GM21529 (cell line): ENCODE measurements at regions not wholly inside any gene's neighbourhood (a gene's known extent, or its start where the extent isn't known, plus 50 kb on each side); places are given as distances from the start of the nearest gene placed in this dataset.

ENCODE experiments used
- ATAC-seq: cut with Tn5 transposase; IDR thresholded peaks from one replicate; pipeline ENCODE4 v1.9.1; 2021; ENCODE audit not compliant: unreplicated experiment

DNA sequence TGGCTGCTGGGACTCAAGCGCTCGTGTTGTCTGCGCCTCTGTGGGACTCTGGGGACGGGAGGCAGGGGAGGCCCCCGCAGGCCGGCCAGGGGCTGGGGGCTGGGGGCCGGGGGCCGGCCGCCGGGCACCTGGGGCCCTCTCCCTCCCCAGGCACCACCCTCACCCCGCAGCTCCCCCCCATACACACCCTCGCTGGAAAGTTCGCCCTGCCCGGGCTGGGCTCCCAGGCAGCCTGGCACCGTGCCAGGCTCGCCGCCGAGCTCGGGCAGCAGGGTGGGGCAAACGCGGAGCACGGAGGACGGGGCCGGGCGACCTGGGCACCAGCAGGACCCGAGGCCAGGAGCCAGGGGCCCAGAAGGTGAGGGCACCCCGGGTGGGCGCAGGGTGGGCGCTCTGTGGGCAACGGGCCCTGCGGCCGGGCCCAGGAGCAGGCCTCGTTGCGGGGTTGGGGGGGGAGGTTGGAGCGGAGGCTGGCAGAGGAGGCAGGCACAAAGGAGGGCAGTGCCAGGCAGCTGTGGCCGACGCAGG, 76.7 kb upstream of the WNT7B start:
- no peak for ATAC-seq

DNA sequence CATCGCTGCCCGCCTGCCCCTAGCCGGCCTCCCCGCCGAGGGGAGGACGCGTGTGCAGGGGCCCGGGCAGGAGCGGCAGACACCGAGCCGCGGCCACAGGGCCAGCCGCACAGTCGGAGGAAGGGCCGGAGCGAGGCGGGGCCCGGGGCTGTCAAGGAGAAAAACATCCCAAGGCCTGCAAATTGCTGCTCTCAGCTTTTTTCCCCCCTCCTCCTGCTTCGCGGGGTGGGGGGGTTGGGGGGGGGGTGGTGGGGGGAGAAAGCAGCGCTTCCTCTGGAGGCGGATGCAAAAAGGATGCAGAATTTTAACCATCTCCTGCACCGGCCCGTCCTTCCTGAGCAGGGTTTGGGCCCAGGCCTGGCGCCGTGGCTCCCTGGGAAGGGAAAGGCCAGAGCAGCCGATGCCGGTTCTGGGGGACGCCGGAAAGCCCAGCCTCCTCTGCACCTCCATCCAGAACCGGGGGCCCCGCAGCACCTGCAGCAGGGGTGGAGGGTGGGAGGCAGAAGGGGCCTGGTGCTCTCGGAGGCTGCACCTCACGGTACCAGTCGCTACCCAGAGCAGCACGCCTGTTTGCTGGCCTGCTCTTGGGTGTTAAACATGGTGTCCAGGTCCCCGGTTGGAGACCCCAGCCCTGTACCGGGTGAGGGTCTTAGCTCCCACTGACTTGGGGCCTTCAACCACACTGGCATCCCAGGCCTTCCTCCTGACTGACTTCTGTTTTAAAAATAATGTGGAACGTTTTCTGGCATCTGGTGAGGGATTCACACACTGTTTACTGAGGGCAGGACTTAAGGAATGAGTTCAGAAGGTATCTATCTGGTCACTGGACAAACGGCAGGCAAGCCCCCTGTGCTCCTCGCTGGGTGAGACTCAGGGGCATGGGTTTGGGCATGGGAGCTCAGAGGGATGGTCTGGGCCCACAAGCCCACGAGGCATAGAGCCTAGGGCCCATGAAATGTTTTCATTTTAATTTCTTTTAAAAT, 77.4 kb upstream of the WNT7B start:
- no peak for ATAC-seq

GRCh38 chr22:46055181-46055875, 78.4 kb upstream of the WNT7B start:
- no peak for ATAC-seq

DNA sequence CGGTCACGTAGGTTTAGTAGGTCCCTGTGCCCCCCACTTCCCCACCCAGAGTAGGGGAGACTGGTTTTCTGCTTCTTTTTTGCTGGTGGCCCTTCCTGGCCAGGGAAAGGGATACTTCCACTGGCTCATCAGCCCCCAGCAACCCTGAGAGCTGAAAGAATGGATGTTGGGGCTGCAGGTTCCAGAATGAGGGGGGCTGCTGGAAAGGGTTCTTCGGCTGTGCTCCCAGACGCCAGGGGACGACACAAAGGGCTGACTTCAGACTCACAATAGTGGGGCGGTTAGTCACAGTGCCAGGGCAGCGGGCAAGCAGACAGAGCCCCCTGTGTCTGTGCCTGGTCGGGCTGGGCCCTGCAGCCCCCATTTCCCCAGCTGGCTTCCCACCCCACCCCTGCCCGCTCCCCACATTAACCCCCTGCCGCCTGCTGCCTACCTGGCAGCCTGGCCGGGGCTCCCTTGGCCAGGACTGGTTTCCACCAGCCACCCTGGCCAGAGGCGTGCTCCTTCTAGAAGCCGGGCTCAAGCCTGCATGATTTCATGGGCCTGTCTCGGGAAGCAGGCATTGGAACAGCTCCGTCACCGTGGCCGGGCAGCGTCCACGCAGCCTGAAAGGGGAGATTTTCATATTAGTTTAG, 79.1 kb upstream of the WNT7B start:
- ATAC-seq = no peak

GRCh38 chr22:46056546-46057245, 79.7 kb upstream of the WNT7B start:
- no peak for ATAC-seq

DNA sequence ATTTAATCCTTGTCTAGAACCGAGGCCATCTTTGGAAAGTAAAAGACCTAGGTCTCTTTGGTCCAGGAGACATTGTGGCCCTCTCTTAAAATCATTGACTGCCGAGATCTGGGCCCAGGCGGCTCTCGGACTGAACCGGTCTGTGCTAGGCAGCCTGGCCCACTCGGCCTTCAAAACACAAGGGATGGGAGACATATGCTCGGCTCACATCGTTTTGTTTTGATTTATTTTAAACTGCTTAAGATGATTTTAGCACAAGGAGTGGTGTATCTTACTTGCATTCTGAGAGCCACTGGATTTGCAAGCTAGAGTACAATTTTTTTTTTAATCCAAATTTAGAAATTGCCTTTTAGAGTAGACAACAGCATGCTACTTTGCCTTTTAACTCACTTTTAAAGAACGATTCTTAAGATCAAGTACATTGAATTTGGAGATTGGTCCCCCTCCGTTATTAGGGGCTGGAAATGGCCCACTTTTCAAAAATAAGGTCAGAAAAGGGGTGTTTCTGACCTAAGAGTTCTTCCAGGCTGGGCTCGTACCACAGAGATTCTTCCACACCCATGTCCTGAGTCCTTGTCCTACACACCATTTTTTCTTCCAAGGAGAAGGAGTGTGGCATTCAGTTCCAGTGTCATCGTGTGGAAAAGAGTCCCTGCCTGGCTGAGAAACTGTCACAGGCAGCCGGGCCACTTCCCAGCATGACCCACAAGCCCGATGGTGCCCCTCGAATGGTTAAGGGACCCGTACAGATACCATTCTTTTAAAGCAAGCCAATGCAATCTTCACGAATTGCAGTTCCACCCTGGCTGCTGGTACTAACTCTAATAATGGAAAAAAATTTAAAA, 80.5 kb upstream of the WNT7B start:
- ATAC-seq = no peak

DNA sequence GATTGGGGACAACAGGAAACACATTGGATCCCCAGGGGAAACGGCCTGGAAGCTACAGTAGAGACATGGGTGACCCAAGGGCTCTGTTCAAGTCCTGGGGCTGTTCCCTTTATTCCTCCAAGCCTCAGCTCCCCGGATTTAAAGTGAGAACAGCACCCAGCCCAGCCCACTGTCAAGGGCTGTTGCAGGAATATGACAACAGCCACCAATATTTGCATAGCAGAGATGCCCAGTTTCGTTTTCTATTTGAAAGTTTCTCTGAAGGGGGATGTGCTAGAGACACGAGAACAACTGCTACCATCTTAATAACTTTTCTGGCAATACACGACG, 81.1 kb upstream of the WNT7B start:
- peak; percentile 66 for ATAC-seq

- no peak for ATAC-seq
Measured at GRCh38 chr22:46058591-46059519, 81.9 kb upstream of the WNT7B start.

DNA sequence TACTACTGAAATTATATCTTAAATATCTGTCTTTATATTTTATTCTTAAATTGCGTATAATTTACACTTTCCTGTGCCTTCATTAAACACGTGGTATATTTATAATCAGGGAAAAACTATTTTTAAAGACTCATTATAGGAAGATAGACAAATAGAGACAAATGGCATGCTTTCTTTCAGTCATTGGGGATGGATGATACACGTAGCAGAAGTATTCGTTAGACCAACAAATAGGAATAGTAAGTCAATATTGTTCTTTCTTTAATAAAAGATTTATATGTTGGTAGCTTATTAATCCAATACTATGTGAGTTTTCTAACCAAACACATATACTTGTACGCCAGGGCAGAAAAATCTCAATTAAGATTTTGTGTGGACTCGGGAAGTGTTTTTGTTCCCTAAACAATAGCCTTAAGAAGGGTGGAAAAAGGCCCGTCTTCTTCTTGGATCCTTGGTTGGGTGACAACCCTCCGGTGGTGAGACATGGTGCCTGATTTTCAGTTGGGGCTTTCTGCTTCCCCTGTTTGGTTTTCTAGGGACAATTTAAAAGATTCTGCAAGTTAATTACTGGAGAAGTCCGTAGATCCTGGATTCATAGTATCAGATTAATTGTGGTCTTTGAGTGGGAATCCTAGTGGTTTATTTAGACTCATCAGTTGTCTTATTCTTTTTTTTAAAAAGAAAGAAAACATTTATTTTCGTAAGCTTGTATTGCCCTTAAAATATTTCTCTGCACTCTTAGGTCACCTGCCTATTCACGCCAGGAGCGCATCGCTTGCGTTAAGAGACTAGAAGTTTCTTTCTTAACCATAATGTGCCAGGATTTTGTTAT, 83.5 kb upstream of the WNT7B start:
- no peak for ATAC-seq

DNA sequence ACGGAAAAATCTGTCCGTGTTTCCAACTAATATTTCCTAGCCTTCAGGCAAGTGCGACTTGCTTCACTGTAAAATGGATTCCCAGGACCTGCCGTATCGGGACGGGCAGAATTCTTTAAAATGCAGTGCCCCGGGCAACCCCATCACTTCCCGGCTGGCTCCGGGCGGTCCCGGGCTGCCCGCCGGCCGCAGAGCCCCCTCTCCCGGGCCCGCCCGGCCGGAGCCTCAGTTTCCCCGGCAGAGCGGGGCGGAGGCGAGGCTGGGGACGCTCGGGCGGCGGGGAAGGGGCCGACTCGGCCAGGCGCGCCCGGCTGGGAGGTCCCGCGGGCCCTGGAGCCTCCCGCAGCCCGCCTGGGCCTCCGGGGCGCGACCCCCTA, 84.2 kb upstream of the WNT7B start:
- ATAC-seq = no peak

DNA sequence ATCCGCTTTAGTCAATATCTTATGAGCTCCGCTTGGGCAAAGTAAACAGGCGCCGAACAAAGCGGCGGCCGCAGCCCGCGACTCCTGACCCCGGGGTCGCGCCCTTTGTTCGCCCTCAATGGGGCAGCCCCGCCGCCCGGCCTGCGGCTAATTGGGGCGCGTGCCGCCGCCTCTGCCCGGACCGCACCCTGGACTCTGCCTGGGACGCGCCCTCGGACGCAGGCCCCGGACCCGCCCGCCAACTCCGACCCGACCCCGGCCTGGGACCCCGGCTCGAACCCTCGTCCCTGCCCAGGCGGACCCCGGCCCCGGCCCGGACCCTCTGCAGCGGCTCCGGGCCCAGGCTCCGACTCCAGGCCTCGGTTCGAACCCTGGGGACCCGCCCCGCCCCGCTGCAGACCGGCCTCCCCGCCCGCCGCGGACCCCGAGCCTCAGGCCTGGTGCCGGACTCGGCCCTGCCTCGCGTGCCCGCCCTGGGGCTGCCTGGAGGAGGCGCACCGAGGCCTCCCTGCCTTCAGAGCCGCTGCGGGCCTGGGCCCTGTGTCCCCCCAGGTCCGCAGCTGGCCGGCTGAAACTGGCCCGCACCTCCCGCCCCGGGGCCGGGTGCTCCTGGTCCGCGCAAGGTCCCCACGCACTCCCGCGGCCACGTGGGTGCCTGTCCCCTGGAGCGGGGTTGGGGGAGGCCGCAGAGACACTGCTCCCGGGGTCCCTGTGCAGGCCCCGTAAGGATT, 84.7 kb upstream of the WNT7B start:
- ATAC-seq = no peak

DNA sequence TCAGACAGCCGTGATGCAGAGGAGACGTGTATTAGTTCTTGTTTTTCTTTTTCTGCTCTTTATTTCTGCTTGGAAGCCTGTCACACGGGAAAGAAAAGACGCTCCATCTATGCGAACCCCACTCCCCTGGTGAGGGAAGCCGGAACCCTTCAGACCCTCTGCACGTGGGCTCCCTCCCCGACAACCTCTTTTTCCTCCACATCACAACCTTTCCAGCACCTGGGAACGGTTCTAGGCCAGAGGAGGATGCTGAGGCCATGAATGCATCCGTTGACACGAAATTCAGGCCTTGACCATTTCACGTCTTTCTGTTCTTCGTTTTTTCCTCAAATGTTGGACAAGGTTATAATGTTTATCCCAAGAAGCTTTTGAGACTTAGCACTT, 85.3 kb upstream of the WNT7B start:
- ATAC-seq = no peak

GRCh38 chr22:46062971-46063631, 86.1 kb upstream of the WNT7B start:
- no peak for ATAC-seq

- ATAC-seq = no peak
Measured at GRCh38 chr22:46063846-46064227, 86.5 kb upstream of the PPARA start.

GRCh38 chr22:46064228-46064965, 85.9 kb upstream of the PPARA start:
- no peak for ATAC-seq

GRCh38 chr22:46064966-46065666, 85.2 kb upstream of the PPARA start:
- ATAC-seq = no peak
